ENCODE measurements at regions not wholly inside any gene's neighbourhood (a gene's known extent, or its start where the extent isn't known, plus 50 kb on each side); places are given as distances from the start of the nearest gene placed in this dataset.

- no peak for DNase-seq (ENCODE audit: low read depth)
These were observed 233.2 kb upstream of the MBL2 start for GRCh38 chr10:53005612-53006345.

DNA sequence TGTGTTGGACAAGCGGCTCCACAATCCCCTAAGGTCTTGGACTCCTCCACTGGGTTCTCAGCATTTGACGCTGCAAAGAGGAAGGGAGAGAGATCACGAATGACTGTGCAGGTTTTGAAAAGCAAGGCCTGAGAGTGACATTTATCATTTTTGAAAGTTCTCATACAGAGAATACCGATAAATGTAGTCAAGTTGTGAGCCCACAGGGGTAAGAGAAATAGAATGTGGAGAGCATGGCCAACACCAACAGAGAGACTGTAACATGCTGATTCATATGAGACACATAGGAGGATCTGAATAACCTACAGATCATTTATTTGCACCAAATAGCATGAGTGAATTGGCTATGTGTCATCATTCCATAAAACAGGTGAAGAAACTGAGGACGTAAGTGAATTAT, 230.5 kb upstream of the MBL2 start:
- no peak for DNase-seq (ENCODE audit: low read depth)

DNA sequence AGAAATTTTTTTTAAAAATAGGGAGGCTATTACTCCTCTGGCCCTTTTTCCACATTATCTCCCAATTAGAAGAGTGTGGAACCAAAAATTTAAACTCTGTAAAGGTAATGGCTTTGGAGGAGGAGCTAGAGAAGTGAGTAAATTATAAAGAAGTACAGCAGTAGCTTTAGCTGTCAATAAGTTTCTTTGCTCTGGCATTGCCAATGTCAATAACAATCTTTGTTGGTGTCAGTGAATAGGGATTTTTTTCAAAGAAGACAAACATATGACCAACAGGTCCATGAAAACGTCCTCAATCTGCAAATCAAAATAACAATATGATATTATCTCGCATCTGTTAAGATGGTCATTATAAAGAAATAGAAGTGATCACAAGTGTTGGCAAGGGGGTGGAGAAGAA, 227.1 kb upstream of the MBL2 start:
- no peak for DNase-seq (ENCODE audit: low read depth)

- no peak for DNase-seq (ENCODE audit: low read depth)
These were observed 226.7 kb upstream of the MBL2 start for GRCh38 chr10:52999258-52999657.

GRCh38 chr10:52997007-52997406, 224.4 kb upstream of the MBL2 start:
- DNase-seq (ENCODE audit: low read depth): no peak

DNA sequence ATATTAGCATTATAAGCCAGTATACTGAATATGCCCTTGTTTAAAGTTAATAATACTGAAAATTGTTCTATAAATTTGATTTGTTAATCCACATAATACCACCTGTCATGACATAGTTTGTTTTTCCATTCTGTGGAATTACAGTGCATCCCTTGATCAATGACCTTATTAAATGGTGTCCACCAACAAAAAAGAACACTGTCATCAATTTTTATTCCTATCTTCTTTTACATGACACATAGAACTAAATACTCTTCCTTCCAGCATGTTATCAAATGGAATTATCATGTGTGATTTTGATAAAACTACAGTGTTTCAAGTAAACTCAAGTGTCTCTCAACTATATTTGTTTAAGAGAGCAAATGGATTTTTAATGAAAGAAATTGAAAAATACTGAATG, 221.8 kb upstream of the MBL2 start:
- DNase-seq (ENCODE audit: low read depth): no peak

GRCh38 chr10:52993109-52993508, 220.5 kb upstream of the MBL2 start:
- DNase-seq (ENCODE audit: low read depth): no peak

GRCh38 chr10:52992567-52992966, 220.0 kb upstream of the MBL2 start:
- DNase-seq (ENCODE audit: low read depth): no peak

DNA sequence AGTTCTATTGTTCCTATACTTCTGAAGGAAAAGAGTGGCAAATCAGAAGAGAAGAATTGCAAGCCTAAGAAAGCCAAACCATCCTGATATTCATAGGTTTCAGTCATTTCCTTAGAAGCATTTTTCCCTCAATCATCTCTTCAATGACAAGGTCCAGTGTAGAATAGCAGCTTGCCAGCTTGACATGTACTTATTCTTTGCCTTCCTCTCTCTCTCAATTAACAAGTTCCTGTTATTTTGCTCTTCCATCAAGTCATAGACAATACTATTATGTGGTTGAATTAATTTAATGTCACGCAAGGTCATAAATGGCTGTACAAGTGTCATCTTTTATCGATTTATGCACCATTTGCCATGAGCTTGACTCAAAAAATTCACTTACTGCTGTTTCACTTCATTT, 216.3 kb upstream of the MBL2 start:
- no peak for DNase-seq (ENCODE audit: low read depth)

DNA sequence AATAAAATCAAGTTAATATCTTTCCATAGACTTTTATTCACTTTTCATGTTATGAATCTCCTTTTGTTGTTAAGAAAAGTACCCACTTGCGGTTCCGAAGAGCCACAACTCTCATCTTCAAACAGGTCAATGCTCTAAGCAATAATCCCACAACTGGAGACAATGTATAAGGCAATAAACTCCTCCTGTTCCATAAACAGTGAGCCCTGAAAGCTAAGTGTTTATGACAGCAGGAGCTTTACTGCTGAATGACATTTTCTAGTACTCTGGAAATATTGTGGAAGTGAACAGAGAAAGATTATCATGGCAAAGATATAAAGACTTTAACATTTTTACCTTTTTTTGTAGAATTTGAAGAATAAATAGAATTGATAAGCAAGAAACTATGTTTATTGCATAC, 213.5 kb upstream of the MBL2 start:
- no peak for DNase-seq (ENCODE audit: low read depth)

GRCh38 chr10:52984169-52984568, 211.6 kb upstream of the MBL2 start:
- no peak for DNase-seq (ENCODE audit: low read depth)

- DNase-seq (ENCODE audit: low read depth): no peak
These were observed 206.9 kb upstream of the MBL2 start for GRCh38 chr10:52979295-52979990.

DNA sequence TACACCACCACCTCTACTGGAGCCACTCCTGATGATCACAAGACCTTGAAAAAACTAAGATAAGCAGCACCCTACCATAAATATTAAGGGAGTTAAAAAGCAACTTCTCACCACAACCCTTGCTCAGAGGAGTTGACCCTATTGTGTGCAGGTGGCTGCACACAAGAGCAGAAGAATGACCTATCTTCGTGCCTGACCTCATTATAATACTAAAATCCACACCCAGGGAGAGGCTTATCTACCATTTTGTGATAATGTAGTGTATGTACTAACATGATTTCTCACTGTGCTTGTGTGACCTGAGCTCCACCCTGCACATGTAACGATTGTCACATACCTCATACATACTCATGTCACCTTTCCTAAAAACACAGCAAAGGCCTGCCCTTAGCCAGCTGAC, 205.0 kb upstream of the MBL2 start:
- no peak for DNase-seq (ENCODE audit: low read depth)

DNA sequence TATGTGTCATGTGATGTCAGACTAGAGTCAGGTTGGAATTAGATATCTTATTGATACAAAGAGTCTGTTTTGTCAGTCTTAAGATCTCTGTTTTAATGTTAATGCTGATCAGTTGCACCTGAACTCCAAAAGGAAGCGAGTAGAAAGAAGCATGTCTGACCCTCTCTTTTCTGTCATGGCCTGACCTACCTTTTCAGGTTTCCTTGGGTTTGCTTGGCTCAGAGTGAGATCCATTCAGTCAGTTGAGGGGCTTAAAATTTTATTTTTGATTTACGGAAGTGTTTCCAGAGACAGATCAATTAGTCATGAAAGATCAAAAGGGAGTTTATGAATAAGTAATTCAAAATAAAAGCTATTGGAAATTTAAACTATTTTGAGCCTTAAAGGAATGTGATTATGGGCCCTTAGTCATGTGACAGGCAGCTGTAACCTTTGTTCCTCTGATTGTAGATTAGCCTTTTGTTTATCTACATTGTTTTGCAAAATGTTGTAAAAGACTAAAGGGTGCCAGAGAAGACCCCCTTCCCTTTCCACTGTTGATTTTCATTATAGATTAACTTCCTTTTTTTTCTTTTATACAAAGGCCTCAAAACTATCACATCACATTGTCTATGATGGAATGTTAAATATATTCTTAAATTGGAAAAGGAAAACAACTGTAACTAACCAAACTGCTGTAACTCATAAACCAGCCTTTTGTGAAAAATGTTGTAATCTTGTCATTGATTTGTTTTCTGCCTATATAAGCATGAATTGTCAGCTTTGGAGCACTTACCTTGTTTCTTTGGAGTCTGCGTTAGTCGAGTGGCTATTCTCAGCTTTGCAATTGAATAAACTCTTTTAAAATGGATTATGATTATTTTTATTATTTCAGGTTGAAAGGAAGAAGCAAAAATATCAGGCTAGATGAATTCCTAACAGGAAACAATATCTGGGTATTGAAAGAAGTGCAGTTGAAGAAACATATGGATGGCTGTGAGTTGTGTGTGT, 195.5 kb upstream of the MBL2 start:
- DNase-seq (ENCODE audit: low read depth): no peak

DNA sequence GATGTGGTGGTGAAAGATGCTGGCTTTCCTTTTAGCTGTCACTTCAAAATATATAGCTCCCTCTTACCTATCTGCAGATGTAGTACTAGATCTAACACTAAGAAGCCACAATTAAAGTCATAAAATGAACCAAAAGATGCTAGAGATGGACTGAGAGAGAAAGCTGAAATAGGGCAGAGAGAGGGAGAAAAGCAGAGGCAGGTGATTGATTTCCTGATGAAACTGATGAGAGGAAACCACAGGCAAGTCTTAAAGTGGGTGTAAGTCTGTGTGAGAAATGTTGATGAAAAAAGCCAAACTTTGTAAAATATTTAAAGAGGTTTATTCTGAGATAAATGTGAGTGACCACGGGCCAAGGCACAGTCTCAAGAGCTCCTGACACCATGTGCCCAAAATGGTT, 194.3 kb upstream of the MBL2 start:
- DNase-seq (ENCODE audit: low read depth): no peak

DNA sequence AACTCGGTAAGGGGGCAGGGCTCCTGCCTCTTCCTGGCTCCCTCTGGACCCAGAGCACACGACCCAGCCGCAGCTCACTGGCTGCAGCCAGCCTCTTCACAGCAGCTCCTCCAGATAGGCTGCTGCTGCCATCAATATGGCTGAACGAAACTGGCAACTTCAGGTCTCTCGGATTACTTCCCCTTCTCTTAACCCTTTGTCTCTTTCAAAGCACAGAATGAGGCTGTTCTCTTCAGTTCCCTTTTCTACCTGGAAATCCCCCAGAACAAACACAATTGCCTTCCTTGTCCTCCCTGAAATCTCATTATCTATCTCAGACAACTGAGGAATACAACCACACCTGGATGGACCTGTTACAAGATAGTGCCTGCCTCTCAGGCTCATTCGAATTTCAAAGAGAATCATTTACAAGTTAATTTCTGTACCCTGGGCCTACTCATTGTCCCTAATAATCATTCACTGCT, 193.4 kb upstream of the MBL2 start:
- DNase-seq (ENCODE audit: low read depth): no peak

DNA sequence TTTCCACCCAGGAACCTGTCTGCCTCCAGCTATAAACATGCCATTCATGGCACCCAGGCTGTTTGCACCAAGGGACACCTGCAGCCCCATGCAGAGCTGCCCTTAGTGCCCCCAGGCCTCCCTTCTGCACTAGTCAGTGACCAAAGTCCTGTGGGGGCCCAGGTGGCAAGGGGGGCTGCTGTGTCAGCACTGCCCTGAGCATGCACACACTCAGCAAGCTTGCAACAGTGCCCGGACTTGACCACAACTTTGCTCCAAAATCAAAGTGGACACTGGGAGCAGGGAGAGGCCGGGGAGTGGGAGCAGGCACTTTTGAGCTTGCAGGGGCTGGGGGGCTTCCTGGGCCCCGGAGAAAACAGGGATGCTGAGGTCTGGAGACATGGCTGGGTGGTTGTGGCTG, 192.9 kb upstream of the MBL2 start:
- no peak for DNase-seq (ENCODE audit: low read depth)

GRCh38 chr10:52961323-52961722, 188.7 kb upstream of the MBL2 start:
- DNase-seq (ENCODE audit: low read depth): no peak

DNA sequence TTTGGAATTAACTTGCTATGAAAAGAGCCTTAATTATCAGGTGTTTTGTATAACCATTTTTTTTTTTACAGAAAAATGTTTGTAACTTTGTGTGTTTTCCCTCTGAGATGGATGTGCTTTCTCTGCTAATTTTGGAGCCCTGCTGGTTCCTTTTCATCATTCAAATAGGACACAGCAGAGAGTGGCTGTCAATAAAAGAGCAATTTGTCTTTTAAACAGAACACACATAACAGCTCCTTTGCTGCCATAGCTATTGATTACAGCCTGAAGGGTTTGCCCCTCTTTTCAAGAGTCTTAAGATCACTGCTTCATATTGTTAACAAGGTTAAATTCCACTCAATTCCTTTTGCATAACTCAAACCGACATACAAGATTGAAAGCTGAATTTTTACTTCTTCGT, 187.2 kb upstream of the MBL2 start:
- DNase-seq (ENCODE audit: low read depth): no peak

GRCh38 chr10:52956861-52957260, 184.3 kb upstream of the MBL2 start:
- no peak for DNase-seq (ENCODE audit: low read depth)

DNA sequence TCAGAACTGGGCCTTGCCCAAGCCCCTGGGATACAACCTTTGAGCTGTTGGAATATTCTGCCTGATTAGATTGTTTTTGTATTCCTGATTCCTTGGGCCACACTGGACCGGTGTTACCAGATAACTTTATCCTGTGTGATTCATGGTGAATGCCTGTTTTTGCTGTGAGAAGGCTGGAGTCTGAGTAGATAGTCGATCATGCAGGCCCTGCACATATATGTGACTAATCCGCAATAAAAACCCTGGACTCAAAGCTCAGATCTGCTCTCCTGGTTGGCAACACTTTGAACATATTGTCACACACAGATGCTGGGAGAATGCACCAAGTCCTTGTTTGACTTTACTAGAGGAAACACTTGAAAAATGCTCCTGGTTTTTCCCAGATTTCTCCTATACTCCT, 183.9 kb upstream of the MBL2 start:
- no peak for DNase-seq (ENCODE audit: low read depth)

DNA sequence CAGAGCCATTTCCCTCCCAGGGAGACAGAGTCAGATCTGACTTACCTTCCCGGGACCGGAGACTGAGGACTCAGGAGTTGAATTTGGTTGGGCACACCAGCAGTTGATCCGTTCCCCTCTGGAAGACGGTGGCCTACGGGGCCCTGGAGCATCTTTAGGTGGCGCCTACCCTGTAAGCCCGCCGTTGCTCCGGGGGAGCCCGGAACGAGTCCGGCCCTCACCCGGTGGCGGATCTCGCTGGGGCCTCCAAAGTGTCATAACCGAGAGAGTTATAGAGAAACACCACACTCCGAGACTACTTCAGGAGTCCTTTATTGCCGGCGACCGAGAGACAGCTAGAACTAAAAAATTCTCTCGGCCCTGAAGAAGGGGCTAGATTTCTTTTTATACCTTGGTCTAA, 182.8 kb upstream of the MBL2 start:
- DNase-seq (ENCODE audit: low read depth): no peak

DNA sequence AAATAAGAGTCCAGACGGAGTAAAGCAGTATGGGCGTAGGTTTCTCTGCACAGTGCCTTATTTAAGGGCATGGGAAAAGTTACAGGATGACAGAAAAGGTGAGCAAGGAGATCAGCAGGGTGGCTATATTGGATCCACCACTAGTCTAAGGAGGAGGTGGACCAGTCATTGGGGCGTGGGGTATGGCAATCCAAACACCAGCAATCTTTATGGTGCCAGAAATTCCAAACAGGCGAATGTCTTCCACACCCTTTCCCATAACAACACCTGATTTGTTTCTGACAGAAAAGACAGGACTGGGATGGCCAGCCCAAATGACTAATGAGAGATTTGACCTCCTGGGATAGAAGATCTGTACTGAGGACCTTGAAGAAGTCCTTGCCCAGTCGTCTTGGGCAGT, 181.8 kb upstream of the MBL2 start:
- no peak for DNase-seq (ENCODE audit: low read depth)

Data from iris pigment epithelial cell (primary cell).